ENCODE measurements at regions not wholly inside any gene's neighbourhood (a gene's known extent, or its start where the extent isn't known, plus 50 kb on each side); places are given as distances from the start of the nearest gene placed in this dataset.

- no peak for TF ChIP-seq CTCF (IDR thresholded peaks at IDR 0.05; ENCODE audit: low read depth, low read length)
- no peak for TF ChIP-seq EZH2phosphoT487 (IDR thresholded peaks at IDR 0.05; ENCODE audit: low read depth)
- Histone ChIP-seq H4K20me1 (ENCODE audit: insufficient read depth, low read length) (no peaks in the 10 kb centered on the region), H3K79me2 (ENCODE audit: low read length) (no peaks in the 10 kb centered on the region)
Measured at GRCh38 chr1:4563586-4563985, 90.8 kb upstream of the AJAP1 start.

GRCh38 chr1:4564051-4564450 is 90.4 kb upstream of the AJAP1 start:
- Histone ChIP-seq H4K20me1 (ENCODE audit: insufficient read depth, low read length) (no peaks in the 10 kb centered on the region), H3K9ac (ENCODE audit: low read length) (no peak overlapping the region), H3K9me3 (ENCODE audit: insufficient read depth, low read length) (peaks cover 6% of the 10 kb centered on the region; the same call in 1 of the 2 replicates), H3K4me1 (ENCODE audit: low read length) (no peaks in the 10 kb centered on the region), H3K27ac (ENCODE audit: low read length) (no peak overlapping the region), H3K36me3 (replicated peaks; ENCODE audit: low read depth, low read length) (no peaks in the 10 kb centered on the region), H3K27me3 (ENCODE audit: low read depth, low read length) (peaks cover 7% of the 10 kb centered on the region; the same call in 1 of the 2 replicates), H3K4me3 (ENCODE audit: low read length) (no peak overlapping the region), H2AFZ (ENCODE audit: low read depth, low read length) (no peak overlapping the region), H3K4me2 (ENCODE audit: low read length) (no peak overlapping the region), H3K79me2 (ENCODE audit: low read length) (no peaks in the 10 kb centered on the region)
- no peak for TF ChIP-seq EZH2phosphoT487 (IDR thresholded peaks at IDR 0.05; ENCODE audit: low read depth)
- TF ChIP-seq CTCF (IDR thresholded peaks at IDR 0.05; ENCODE audit: low read depth, low read length), result no peak

More at GRCh38 chr1:4563586-4563985, 90.8 kb upstream of the AJAP1 start:
- Histone ChIP-seq H3K9me3 (ENCODE audit: insufficient read depth, low read length) (peaks cover 6% of the 10 kb centered on the region; the same call in 1 of the 2 replicates), H3K4me2 (ENCODE audit: low read length) (no peak overlapping the region), H3K4me1 (ENCODE audit: low read length) (no peaks in the 10 kb centered on the region), H3K4me3 (ENCODE audit: low read length) (no peak overlapping the region), H3K9ac (ENCODE audit: low read length) (no peak overlapping the region), H2AFZ (ENCODE audit: low read depth, low read length) (no peak overlapping the region), H3K27ac (ENCODE audit: low read length) (no peak overlapping the region), H3K36me3 (replicated peaks; ENCODE audit: low read depth, low read length) (no peaks in the 10 kb centered on the region), H3K27me3 (ENCODE audit: low read depth, low read length) (peaks cover 3% of the 10 kb centered on the region; the same call in 1 of the 2 replicates)

GRCh38 chr1:4565166-4565565 is 89.2 kb upstream of the AJAP1 start:
- Histone ChIP-seq H2AFZ (ENCODE audit: low read depth, low read length) (no peak overlapping the region), H3K36me3 (replicated peaks; ENCODE audit: low read depth, low read length) (no peaks in the 10 kb centered on the region), H3K27ac (ENCODE audit: low read length) (no peak overlapping the region), H3K4me3 (ENCODE audit: low read length) (no peak overlapping the region), H3K9me3 (ENCODE audit: insufficient read depth, low read length) (peaks cover 6% of the 10 kb centered on the region; the same call in 1 of the 2 replicates), H3K9ac (ENCODE audit: low read length) (no peak overlapping the region), H3K4me2 (ENCODE audit: low read length) (no peak overlapping the region), H3K4me1 (ENCODE audit: low read length) (no peaks in the 10 kb centered on the region), H3K27me3 (ENCODE audit: low read depth, low read length) (peaks cover 13% of the 10 kb centered on the region), H4K20me1 (ENCODE audit: insufficient read depth, low read length) (no peaks in the 10 kb centered on the region), H3K79me2 (ENCODE audit: low read length) (no peaks in the 10 kb centered on the region)
- TF ChIP-seq CTCF (IDR thresholded peaks at IDR 0.05; ENCODE audit: low read depth, low read length) (no peak), EZH2phosphoT487 (IDR thresholded peaks at IDR 0.05; ENCODE audit: low read depth) (no peak)

GRCh38 chr1:4565801-4566449 is 88.5 kb upstream of the AJAP1 start:
- Histone ChIP-seq H3K9ac (ENCODE audit: low read length) (no peak overlapping the region), H3K27me3 (ENCODE audit: low read depth, low read length) (peaks cover 16% of the 10 kb centered on the region), H3K4me2 (ENCODE audit: low read length) (no peak overlapping the region), H3K9me3 (ENCODE audit: insufficient read depth, low read length) (peaks cover 6% of the 10 kb centered on the region; the same call in 1 of the 2 replicates), H4K20me1 (ENCODE audit: insufficient read depth, low read length) (no peaks in the 10 kb centered on the region), H3K36me3 (replicated peaks; ENCODE audit: low read depth, low read length) (no peaks in the 10 kb centered on the region), H3K4me3 (ENCODE audit: low read length) (no peak overlapping the region), H2AFZ (ENCODE audit: low read depth, low read length) (no peak overlapping the region), H3K79me2 (ENCODE audit: low read length) (no peaks in the 10 kb centered on the region), H3K4me1 (ENCODE audit: low read length) (no peaks in the 10 kb centered on the region), H3K27ac (ENCODE audit: low read length) (no peak overlapping the region)
- TF ChIP-seq CTCF (IDR thresholded peaks at IDR 0.05; ENCODE audit: low read depth, low read length) (no peak), EZH2phosphoT487 (IDR thresholded peaks at IDR 0.05; ENCODE audit: low read depth) (no peak)
